Skin of body (tissue), 1 donor: ENCODE measurements at regions not wholly inside any gene's neighbourhood (a gene's known extent, or its start where the extent isn't known, plus 50 kb on each side); places are given as distances from the start of the nearest gene placed in this dataset.
"Not testable (repeated sequence)": the region's sequence is repeated elsewhere in the genome, so short reads cannot be mapped to it uniquely, and the experiment has no call there.

Source experiments
- DNase-seq: peaks from one replicate; lab custom pipeline; 2025; lab: John Stamatoyannopoulos, UW

GRCh38 chr18:59848002-59848401, 51.8 kb upstream of the PMAIP1 start:
- DNase-seq, result no peak

GRCh38 chr18:59847491-59847846, 52.3 kb upstream of the PMAIP1 start:
- not testable (repeated sequence) for DNase-seq

GRCh38 chr18:59846814-59847490, 52.8 kb upstream of the PMAIP1 start:
- DNase-seq, result no peak

- no peak for DNase-seq
Observed at GRCh38 chr18:59842947-59843346, 56.8 kb upstream of the PMAIP1 start.

- DNase-seq, result no peak
Observed at GRCh38 chr18:59839931-59840685, 59.7 kb upstream of the PMAIP1 start.

GRCh38 chr18:59839246-59839645, 60.5 kb upstream of the PMAIP1 start:
- no peak for DNase-seq

GRCh38 chr18:59837586-59837985, 62.2 kb upstream of the PMAIP1 start:
- DNase-seq, result no peak

GRCh38 chr18:59835605-59836379, 64.0 kb upstream of the PMAIP1 start:
- no peak for DNase-seq

GRCh38 chr18:59834267-59834666, 65.5 kb upstream of the PMAIP1 start:
- no peak for DNase-seq

- no peak for DNase-seq
Observed at GRCh38 chr18:59833785-59834184, 66.0 kb upstream of the PMAIP1 start.

- peak; percentile 81 for DNase-seq
Observed at GRCh38 chr18:59823596-59824195, 76.1 kb upstream of the PMAIP1 start.

- DNase-seq, result no peak
Observed at GRCh38 chr18:59822612-59823550, 76.9 kb upstream of the PMAIP1 start.

- DNase-seq, result peak; percentile 29
Observed at GRCh38 chr18:59821983-59822382, 77.8 kb upstream of the PMAIP1 start.

GRCh38 chr18:59820663-59821062, 79.1 kb upstream of the PMAIP1 start:
- DNase-seq, result peak; percentile 32

- no peak for DNase-seq
Observed at GRCh38 chr18:59818769-59819168, 81.0 kb upstream of the PMAIP1 start.

- no peak for DNase-seq
Observed at GRCh38 chr18:59814891-59815290, 84.9 kb upstream of the PMAIP1 start.

GRCh38 chr18:59813942-59814341, 85.9 kb upstream of the PMAIP1 start:
- no peak for DNase-seq

GRCh38 chr18:59810735-59811520, 88.9 kb upstream of the PMAIP1 start:
- DNase-seq, result no peak

GRCh38 chr18:59810183-59810582, 89.6 kb upstream of the PMAIP1 start:
- DNase-seq, result no peak

GRCh38 chr18:59802031-59802430, 97.8 kb upstream of the PMAIP1 start:
- DNase-seq, result no peak
